Suppressor macrophage (primary cell): ENCODE measurements at regions not wholly inside any gene's neighbourhood (a gene's known extent, or its start where the extent isn't known, plus 50 kb on each side); places are given as distances from the start of the nearest gene placed in this dataset.

Experiments used
- DNase-seq, 4 experiments: peaks; one replicate each; pipeline ENCODE4 v3.0.0-alpha.2; 2020 to 2022

GRCh38 chr5:72618708-72619107, 111.5 kb upstream of the ZNF366 start:
- DNase-seq = peak; percentile 13 to 70 (median 44)

- DNase-seq = no peak
Measured at GRCh38 chr5:72615061-72615460, 107.9 kb upstream of the ZNF366 start.

DNA sequence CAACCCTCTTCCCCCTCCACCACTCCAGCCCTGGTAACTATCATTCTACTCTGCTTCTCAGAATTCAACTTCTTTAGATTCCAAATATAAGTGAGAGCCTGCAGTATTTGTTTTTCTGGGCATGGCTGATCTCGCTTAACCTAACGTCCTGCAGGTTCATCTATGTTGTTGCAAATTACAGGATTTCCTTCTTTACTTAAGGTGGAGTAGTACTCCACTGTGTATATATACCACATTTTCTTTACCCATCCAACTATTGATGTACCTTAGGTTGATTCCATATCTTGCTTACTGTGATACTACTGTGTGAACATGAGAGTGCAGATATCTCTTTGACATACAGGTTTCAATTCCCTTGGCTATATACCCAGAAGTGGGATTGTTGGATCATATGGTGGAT, 106.3 kb upstream of the ZNF366 start:
- DNase-seq = peak in 1 of 4 experiments; percentile 10

GRCh38 chr5:72612810-72613209, 105.6 kb upstream of the ZNF366 start:
- DNase-seq = no peak

DNA sequence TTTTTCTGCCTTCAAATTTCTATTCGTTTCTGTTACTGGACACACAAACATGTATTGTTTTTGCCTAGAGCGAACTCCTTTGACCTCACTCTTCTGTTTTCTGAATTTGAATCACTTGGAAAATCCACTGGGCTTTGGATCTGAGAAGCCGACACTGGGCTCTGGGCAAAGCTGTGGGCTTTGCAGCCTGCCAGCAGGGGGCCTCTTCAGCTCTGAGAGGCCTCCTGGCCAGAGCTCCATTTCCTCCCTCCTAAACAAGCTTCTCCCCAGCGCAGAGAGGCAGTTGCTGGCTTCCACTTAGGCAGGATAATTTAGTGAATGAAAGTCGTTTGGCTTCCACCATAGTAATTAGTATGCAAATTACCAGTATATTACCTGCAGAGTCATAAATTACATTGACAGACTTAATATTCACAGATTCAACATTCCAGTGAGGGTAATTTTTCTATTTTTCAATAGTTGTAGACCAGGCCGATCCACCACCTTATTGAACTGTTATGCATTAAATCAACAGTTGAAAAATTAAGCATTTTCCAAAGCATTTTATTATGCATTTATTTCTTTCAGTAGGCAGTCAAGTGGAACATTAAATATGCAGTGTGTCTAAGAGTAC, 104.0 kb upstream of the ZNF366 start:
- peak; percentile 82 to 90 (median 86) for DNase-seq

DNA sequence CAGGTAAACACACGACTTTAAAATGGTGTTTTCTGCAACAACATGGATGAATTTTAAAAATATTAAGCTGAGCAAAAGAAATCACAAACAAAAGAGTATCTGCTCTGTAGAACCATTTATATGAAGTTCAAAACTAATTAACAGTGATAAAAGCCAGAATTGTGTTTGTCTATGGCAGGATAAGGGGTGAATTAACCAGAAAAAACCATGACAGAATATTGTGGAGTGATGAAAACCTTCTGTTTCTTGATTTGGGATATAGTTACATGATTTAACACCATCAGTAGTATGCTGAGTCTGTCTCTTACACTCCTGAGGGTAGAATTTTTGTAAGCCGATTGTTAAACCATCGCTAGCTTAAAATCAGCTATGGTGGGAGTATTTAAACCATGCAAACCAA, 101.7 kb upstream of the ZNF366 start:
- DNase-seq = no peak

DNA sequence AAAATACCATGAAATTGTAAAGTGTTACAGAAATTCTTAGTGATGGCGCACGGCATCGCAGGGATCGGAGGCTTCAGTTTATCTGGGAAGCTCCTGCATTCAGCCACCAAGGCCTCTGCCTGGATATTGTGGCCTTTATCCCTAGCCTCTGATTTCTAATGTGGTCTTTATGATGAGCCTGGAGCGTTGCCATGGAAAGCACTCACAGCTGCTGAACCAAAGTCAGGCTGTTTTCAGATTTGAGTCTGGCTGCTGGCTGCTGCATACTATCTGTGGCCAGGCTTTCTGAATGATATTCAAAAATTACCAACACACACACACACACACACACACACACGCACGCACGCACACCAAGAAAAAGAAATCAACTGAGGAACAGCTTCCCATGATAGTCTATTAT, 101.1 kb upstream of the ZNF366 start:
- DNase-seq = no peak

GRCh38 chr5:72607381-72607780, 100.2 kb upstream of the ZNF366 start:
- no peak for DNase-seq

- DNase-seq = no peak
Measured at GRCh38 chr5:72606525-72606924, 99.3 kb upstream of the ZNF366 start.

- DNase-seq = no peak
Measured at GRCh38 chr5:72605632-72606031, 98.4 kb upstream of the ZNF366 start.

- no peak for DNase-seq
Measured at GRCh38 chr5:72604798-72605154, 97.6 kb upstream of the ZNF366 start.

DNA sequence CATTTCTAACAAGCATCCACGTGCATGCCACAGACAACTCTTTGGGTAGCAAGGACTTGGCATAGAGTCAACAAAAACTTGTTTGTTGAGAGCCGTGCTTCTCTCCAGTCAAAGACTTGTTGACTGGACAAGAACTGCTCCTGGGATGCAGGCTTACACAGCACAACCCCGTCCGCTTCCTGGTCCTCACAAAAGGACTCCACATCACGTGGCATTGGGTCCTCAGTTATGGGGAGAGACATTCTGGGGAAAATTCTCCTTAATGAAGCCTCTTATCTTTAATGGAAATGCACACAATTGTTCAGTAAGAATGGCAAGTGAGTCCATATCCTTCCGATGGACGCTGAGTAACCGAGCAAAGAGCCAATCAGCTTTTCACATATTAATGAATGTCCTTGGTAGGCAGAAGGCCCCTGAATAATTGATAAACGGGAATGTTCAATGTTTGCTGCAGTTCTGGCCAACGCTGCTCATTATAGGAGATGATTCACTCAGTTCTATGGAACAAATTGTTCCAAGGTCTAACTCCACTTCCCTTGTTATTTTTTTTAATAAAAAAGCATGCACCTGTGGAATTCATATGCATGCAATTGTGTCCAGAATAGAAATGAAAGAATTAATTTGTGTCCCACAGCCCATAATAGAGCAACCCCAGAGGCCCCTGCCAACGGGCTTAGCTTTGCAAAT, 97.0 kb upstream of the ZNF366 start:
- no peak for DNase-seq

- peak in 2 of 4 experiments; percentile 14 to 22 for DNase-seq
Measured at GRCh38 chr5:72602696-72603685, 95.8 kb upstream of the ZNF366 start.

GRCh38 chr5:72601861-72602260, 94.7 kb upstream of the ZNF366 start:
- no peak for DNase-seq

DNA sequence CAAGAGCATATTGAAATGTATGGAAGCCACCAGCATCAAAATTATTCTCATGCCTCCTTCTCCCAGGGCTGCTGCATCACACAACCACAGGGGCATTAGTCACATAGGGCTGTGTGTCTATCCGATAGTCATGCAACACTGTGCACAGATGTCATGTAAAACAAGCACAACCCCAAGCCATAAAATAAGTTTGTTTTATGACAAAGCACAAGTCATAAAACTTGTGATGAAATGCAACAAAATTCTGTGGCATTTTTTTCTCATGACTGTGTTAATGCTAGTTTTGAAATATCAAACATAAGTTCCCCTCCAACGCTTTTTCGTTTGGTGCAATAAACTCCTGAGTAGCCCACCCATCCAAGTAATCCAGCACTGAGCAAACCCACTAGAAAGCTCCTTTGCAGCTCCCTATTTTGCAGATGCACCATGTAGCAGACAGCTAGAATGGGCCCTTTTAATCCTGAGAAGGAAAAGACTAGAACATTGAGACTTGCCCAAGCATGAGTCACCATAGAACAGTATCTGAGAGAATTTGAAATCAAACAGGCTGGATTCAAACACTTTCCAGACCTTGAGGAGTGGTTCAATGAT, 93.3 kb upstream of the ZNF366 start:
- peak; percentile 75 to 93 (median 78) for DNase-seq

DNA sequence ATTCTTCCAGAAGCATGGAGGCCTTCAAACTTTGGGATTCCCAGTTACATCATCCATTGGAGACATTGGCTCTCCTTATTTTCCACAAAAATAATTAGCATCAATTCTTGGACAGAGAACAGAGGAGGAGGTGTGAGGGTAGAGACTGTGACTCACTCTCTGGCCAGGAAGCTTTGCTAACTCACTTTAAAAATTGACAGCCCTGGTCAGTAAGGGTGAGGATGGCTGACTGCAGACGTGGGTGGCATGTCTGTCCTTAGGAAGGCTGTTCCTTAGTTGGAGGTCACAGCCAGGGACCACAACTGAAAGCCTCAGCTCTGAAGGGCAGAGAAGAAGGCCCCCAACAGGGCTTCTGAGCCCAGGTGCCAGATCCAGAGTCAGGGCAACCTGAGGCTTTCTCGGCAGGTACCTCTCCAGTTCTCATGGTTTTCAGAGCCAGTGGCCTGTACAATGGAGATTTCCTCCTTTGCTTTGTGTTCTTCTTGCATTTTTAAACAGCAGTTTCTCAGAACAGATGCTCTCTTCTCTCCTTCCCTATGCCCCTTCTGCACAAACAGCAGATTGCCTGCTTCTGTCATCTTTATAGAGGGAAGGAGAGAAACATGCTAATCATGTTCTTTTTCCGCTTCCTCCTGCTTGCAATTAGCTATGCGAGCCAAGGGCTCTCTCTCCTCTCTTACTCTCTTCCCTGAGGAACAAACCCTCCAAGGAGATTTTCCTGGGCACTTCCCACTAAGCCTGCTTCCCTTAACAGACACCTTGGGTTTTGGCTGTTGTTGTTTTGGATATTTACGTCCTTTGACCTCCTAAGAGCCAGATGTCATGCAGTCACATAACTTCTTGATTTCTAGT, 92.5 kb upstream of the ZNF366 start:
- peak; percentile 31 to 67 (median 62) for DNase-seq

DNA sequence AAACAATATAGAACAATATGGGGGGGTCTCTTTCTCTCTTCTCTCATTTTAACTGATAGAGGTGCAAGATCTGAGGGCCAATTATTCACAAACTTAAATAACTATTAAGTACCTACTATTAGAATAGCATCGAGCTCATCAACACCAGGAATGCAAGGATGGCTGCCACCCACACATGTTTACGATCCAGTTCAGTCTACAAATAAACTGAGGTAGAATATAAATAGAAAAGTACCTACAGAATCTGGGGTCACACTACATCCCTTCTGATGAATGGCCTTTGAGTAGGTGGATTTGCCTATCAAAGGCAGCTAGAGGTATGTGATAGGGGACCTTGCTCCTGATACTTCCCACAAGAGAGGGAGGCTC, 91.8 kb upstream of the ZNF366 start:
- peak in 1 of 4 experiments; percentile 10 for DNase-seq

GRCh38 chr5:72598401-72599064, 91.3 kb upstream of the ZNF366 start:
- DNase-seq = peak; percentile 74 to 93 (median 84)

- no peak for DNase-seq
Measured at GRCh38 chr5:72597456-72597948, 90.3 kb upstream of the ZNF366 start.

DNA sequence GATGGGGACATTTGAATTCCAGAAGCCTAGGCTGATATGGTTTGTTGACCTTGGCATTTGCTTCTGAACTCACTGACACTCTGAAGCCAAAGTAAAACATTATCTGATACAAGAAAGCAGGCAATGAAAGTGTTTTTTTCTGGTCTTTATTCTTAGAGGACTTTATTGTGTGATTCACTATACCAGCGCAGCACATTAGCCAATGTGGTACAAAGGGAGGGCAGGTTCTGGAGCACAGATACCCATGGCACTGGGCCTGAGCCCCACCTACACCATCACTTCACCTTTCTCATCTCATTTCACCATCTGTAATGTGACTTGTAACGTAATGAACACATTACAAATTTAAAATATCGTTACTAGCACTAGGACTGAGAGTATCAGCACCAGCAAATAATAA, 89.7 kb upstream of the ZNF366 start:
- DNase-seq = no peak

DNA sequence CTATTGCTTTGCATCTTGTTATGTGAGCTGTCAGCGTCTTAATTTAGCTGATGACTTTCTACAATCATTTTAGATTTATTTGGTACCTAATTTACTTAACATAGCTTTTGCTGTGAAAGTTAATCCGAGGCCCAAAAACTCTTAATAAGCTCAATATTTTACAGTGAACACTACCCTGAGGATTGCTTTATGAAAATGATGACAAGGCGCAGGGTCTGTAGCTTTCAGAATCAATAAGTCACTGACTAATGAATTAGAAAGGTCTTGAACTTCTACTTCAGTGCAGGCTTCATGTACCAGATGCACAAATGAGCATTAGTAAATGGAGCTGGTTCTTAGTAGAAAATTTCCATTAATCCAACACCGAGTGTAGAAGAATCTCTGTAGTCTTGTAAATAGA, 81.4 kb upstream of the ZNF366 start:
- no peak for DNase-seq
